Fibroblast of mammary gland (primary cell): ENCODE measurements at regions not wholly inside any gene's neighbourhood (a gene's known extent, or its start where the extent isn't known, plus 50 kb on each side); places are given as distances from the start of the nearest gene placed in this dataset.

Source experiments
- DNase-seq: peaks from one replicate; pipeline ENCODE4 v3.0.0-alpha.2; 2010; ENCODE audit warnings: low read depth
- H3K4me3 ChIP-seq: 2 replicates; pipeline ENCODE4 v1.5.1; 2011; ENCODE audit warnings: low read depth, mild to moderate bottlenecking, low read length, moderate library complexity; ENCODE audit not compliant: control insufficient read depth
- CTCF ChIP-seq: conservative IDR thresholded peaks from 2 replicates; pipeline ENCODE4 v1.5.1; 2011; ENCODE audit warnings: low read depth, low read length, inconsistent platforms; ENCODE audit not compliant: control insufficient read depth, insufficient read depth

GRCh38 chr5:118173340-118173739, 815.0 kb downstream of the DTWD2 start:
- TF ChIP-seq CTCF = no peak
- H3K4me3 ChIP-seq = no peak overlapping the region
- DNase-seq = no peak

GRCh38 chr5:118165619-118166018, 822.7 kb downstream of the DTWD2 start:
- no peak for DNase-seq
- no peak overlapping the region for H3K4me3 ChIP-seq
- TF ChIP-seq CTCF = no peak

GRCh38 chr5:118156181-118156580, 832.2 kb downstream of the DTWD2 start:
- TF ChIP-seq CTCF = no peak
- no peak overlapping the region for H3K4me3 ChIP-seq
- DNase-seq = no peak

GRCh38 chr5:118146824-118147223, 841.5 kb downstream of the DTWD2 start:
- DNase-seq = no peak
- no peak overlapping the region for H3K4me3 ChIP-seq
- no peak for TF ChIP-seq CTCF

- H3K4me3 ChIP-seq = no peak overlapping the region
- DNase-seq = no peak
- no peak for TF ChIP-seq CTCF
Observed at GRCh38 chr5:118144540-118144939, 843.8 kb downstream of the DTWD2 start.

- no peak for DNase-seq
- TF ChIP-seq CTCF = no peak
- H3K4me3 ChIP-seq = no peak overlapping the region
Observed at GRCh38 chr5:118139361-118139760, 849.0 kb downstream of the DTWD2 start.

GRCh38 chr5:118126159-118126558, 862.2 kb downstream of the DTWD2 start:
- no peak for TF ChIP-seq CTCF
- DNase-seq = no peak
- no peak overlapping the region for H3K4me3 ChIP-seq
